Mononuclear cell (primary cell): ENCODE measurements at regions not wholly inside any gene's neighbourhood (a gene's known extent, or its start where the extent isn't known, plus 50 kb on each side); places are given as distances from the start of the nearest gene placed in this dataset.

ENCODE experiments used
- H3K27me3 ChIP-seq: 2 replicates; pipeline ENCODE4 v1.6.0; 2011; ENCODE audit warnings: low read length, control low read depth; ENCODE audit not compliant: insufficient read depth
- H3K4me1 ChIP-seq: 2 replicates; pipeline ENCODE4 v1.5.1; 2011; ENCODE audit warnings: mild to moderate bottlenecking, low read length, control low read depth; ENCODE audit not compliant: insufficient read depth
- H3K4me3 ChIP-seq: 2 replicates; pipeline ENCODE4 v1.5.1; 2011; ENCODE audit warnings: mild to moderate bottlenecking, low read length, moderate library complexity
- H3K9me3 ChIP-seq: 2 replicates; pipeline ENCODE4 v1.5.1; 2011; ENCODE audit warnings: low read depth, mild to moderate bottlenecking, control low read depth, low read length

GRCh38 chr10:62614389-62615157 lies 189.9 kb upstream of the ADO start:
- Histone ChIP-seq H3K4me1 (peaks cover 52% of the 10 kb centered on the region), H3K9me3 (no peaks in the 10 kb centered on the region), H3K27me3 (no peaks in the 10 kb centered on the region), H3K4me3 (no peak overlapping the region)

GRCh38 chr10:62616885-62617590 lies 187.5 kb upstream of the ADO start:
- peaks cover 77% of the 10 kb centered on the region for H3K4me1 ChIP-seq
- no peaks in the 10 kb centered on the region for H3K27me3 ChIP-seq
- no peak overlapping the region for H3K4me3 ChIP-seq
- no peaks in the 10 kb centered on the region for H3K9me3 ChIP-seq

DNA sequence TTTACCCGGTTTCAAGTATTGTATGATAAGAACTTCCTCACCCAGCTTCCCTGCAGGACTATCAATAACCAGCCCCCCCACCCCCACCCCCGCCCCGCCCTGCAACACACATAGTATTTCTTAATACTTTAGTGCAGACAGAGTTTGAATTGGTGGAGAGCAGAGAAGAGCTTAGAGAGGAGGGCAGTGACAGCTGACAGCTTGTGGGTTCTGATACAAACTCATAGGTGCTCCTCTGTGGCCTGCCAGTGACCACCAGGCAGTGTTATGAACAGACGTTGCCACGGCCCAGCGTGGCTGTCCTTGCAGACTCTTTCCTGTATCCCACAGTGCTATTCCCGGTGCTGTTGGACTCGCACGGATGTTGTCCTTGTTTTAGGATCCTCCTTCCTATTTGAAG lies 186.9 kb upstream of the ADO start:
- peaks cover 82% of the 10 kb centered on the region for H3K4me1 ChIP-seq
- no peak overlapping the region for H3K4me3 ChIP-seq
- H3K27me3 ChIP-seq = no peaks in the 10 kb centered on the region
- H3K9me3 ChIP-seq = no peaks in the 10 kb centered on the region

DNA sequence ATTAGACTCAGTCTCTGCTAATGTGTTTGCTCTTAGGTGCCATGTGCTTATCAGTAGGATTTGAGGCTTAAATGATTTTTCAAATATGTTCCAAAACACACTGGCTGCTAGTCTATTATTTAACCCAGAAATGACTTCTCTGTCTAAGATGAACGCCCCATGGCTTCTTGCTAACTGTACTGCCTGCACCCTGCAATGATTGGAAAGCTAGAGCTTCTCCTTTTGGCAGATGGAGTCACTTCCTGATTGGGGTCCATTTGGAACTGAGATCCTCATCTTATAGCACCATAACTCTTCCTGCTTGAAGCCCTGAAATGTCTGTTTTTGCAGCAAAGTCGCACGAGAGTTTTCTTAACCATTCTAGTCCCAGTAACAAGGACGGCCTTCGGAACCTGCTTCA lies 186.5 kb upstream of the ADO start:
- Histone ChIP-seq H3K4me3 (no peak overlapping the region), H3K4me1 (peaks cover 82% of the 10 kb centered on the region), H3K27me3 (no peaks in the 10 kb centered on the region), H3K9me3 (no peaks in the 10 kb centered on the region)

DNA sequence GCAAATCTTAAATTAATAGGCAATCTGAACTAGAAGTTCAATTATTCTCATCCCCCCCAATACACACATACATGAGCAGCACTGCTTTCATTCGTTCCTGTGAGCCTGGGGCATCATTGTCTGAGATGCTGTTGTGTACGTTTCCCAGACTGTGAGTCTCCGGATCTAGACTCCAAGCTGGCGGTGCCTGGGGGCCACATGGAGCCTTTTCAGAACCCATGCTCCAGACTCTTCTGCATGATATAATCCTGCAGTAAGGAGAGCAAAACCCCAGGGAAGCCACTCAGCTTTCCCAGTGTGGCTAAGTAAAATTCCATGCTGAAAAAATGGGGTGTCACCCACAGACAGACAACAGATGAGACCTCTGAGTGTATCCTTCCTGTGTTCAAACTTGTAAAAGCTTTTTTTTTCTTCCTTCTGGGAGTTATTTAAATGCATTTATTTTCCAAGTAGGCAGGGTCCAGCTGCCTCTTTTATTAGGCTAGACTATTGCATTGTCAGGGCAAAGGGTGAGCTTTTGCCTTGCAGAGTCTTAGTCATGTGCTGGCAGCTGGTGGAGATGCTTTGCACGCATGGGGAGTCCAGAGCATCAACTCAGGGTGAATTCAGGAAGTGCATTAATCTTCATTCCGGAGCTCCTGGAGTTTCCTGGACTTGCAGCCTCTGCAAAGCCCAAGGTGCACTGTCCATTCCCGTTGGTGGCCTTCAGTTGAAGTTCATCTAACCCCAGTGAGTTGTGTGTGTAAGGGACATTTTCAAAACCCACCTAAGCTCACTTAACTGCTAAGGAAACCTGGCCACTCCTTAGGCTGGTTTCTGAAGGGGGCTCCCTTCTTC lies 185.7 kb upstream of the ADO start:
- Histone ChIP-seq H3K4me3 (no peak overlapping the region), H3K4me1 (peaks cover 75% of the 10 kb centered on the region), H3K9me3 (no peaks in the 10 kb centered on the region), H3K27me3 (no peaks in the 10 kb centered on the region)

- Histone ChIP-seq H3K4me3 (no peak overlapping the region), H3K9me3 (no peaks in the 10 kb centered on the region), H3K4me1 (peaks cover 75% of the 10 kb centered on the region), H3K27me3 (no peaks in the 10 kb centered on the region)
These were observed 185.1 kb upstream of the ADO start for GRCh38 chr10:62619413-62619738.

DNA sequence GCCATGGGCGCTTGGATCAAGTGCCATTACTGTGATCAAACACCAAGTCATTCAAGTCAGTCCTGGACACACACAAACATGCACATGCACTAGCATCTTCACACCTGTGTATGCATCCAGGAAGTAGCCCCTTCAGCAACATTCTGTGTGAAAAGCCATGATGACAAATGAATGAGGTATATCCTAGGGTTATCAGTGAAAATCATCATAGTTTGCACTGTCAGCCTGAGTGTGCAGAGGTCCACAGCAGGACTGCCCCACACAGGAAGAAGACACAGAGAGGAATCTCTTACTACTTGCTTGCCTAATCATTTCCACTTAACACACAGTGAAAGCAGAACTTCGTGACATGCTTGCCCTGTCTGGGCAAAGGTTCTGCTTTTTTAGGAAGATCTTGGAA lies 184.0 kb upstream of the ADO start:
- no peaks in the 10 kb centered on the region for H3K9me3 ChIP-seq
- H3K4me3 ChIP-seq = no peak overlapping the region
- H3K27me3 ChIP-seq = no peaks in the 10 kb centered on the region
- H3K4me1 ChIP-seq = peaks cover 68% of the 10 kb centered on the region

DNA sequence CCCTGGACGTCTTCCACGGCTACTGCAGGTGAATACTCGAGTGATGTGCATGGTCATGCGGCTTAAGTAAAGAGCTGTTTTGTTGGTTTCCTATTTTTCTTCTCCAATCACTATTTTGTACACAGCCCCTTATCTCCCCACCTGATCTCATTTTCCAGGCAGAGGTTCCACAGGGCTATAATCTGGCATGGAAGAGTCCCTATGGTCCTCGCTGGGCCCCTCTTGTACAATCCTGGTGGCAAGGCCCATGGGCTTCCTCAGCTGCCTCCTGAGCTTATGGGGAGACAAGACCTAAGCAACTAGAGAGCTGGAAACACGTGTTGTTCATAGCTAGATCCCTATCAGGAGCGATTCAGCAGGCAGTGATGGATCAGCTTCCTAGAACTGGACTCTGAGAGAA lies 181.3 kb upstream of the ADO start:
- Histone ChIP-seq H3K4me1 (peaks cover 44% of the 10 kb centered on the region), H3K27me3 (no peaks in the 10 kb centered on the region), H3K4me3 (no peak overlapping the region), H3K9me3 (no peaks in the 10 kb centered on the region)

GRCh38 chr10:62625484-62625883 lies 179.0 kb upstream of the ADO start:
- H3K4me1 ChIP-seq = peaks cover 21% of the 10 kb centered on the region
- H3K4me3 ChIP-seq = no peak overlapping the region
- no peaks in the 10 kb centered on the region for H3K27me3 ChIP-seq
- H3K9me3 ChIP-seq = no peaks in the 10 kb centered on the region

DNA sequence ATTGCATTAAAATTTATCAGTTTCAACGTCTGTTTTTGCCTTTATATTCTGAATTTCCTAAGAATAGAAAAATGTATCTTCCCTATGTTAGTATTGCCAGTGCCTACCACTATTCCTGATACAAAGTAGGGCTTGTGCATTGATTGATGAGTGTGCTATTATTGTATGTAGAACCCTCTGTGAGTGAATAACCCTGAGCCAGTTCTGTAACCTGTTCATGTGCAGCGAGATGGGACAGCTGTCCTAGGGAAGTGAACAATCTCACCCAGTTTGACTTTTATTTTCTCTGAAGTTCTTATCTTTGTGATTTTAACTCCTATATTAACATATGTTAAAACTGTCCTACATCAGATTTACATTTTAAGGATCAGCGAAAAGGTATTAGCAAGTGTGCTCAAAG lies 178.4 kb upstream of the ADO start:
- Histone ChIP-seq H3K4me1 (peaks cover 16% of the 10 kb centered on the region), H3K9me3 (no peaks in the 10 kb centered on the region), H3K27me3 (no peaks in the 10 kb centered on the region), H3K4me3 (no peak overlapping the region)

DNA sequence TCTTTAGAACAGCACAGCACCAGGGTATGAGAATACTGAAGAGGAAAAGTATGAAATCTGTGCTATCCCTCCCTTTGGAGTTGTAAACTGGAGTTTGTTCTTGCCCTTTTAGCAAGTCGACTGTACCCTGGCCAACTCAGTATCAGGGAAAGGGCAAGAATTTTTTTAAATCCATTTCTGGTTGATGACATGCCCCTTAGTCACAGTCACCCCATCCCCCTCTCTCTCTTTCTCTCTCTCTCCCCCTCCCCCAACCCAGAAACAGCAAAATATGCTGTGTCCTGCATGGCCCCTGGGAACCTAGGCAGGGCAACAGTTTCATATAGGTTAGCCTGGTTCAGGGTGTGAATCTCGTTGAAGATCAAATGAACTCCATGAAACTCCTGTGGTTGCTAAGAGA lies 177.7 kb upstream of the ADO start:
- Histone ChIP-seq H3K4me3 (no peak overlapping the region), H3K27me3 (no peaks in the 10 kb centered on the region), H3K4me1 (peaks cover 13% of the 10 kb centered on the region), H3K9me3 (no peaks in the 10 kb centered on the region)

- no peaks in the 10 kb centered on the region for H3K9me3 ChIP-seq
- H3K4me3 ChIP-seq = no peak overlapping the region
- no peaks in the 10 kb centered on the region for H3K27me3 ChIP-seq
- peaks cover 16% of the 10 kb centered on the region for H3K4me1 ChIP-seq
These were observed 176.5 kb upstream of the ADO start for GRCh38 chr10:62627983-62628382.

- Histone ChIP-seq H3K4me3 (no peak overlapping the region), H3K9me3 (no peaks in the 10 kb centered on the region), H3K27me3 (no peaks in the 10 kb centered on the region), H3K4me1 (peaks cover 49% of the 10 kb centered on the region)
These were observed 173.3 kb upstream of the ADO start for GRCh38 chr10:62631241-62631640.

GRCh38 chr10:62632071-62632809 lies 172.3 kb upstream of the ADO start:
- no peaks in the 10 kb centered on the region for H3K27me3 ChIP-seq
- H3K4me1 ChIP-seq = peaks cover 59% of the 10 kb centered on the region
- no peak overlapping the region for H3K4me3 ChIP-seq
- no peaks in the 10 kb centered on the region for H3K9me3 ChIP-seq

- Histone ChIP-seq H3K4me3 (no peak overlapping the region), H3K4me1 (peaks cover 76% of the 10 kb centered on the region), H3K27me3 (no peaks in the 10 kb centered on the region), H3K9me3 (no peaks in the 10 kb centered on the region)
These were observed 170.5 kb upstream of the ADO start for GRCh38 chr10:62633976-62634375.
